GM21423 (cell line): ENCODE measurements at regions not wholly inside any gene's neighbourhood (a gene's known extent, or its start where the extent isn't known, plus 50 kb on each side); places are given as distances from the start of the nearest gene placed in this dataset.

ENCODE experiments used
- ATAC-seq: cut with Tn5 transposase; IDR thresholded peaks from one replicate; pipeline ENCODE4 v1.9.1; 2021; ENCODE audit warnings: mild to moderate bottlenecking, moderate library complexity; ENCODE audit not compliant: unreplicated experiment

DNA sequence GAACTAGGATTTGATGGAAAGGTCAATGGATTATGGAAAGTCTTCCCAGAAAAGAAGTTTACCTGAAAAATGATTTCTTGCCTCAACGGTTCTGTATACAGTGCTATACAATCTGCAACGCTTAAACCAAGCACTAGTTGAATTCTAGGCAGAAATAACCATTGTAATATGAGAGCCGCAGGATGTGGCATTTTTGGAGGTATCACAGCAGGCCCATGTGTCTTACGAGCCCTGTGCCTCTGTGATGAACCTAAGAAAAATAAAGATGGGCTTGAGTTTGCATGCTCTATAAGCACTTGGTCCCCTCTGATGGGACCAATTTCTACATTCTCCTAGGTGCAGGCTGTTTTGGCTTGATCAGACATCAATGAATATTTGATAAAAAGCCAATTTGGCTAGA, 78.7 kb upstream of the RFC3 start:
- no peak for ATAC-seq

- no peak for ATAC-seq
These were observed 77.8 kb upstream of the RFC3 start for GRCh38 chr13:33740134-33740538.

GRCh38 chr13:33742321-33742720, 75.6 kb upstream of the RFC3 start:
- ATAC-seq, result no peak

GRCh38 chr13:33743438-33744368, 74.2 kb upstream of the RFC3 start:
- ATAC-seq, result peak; percentile 80

DNA sequence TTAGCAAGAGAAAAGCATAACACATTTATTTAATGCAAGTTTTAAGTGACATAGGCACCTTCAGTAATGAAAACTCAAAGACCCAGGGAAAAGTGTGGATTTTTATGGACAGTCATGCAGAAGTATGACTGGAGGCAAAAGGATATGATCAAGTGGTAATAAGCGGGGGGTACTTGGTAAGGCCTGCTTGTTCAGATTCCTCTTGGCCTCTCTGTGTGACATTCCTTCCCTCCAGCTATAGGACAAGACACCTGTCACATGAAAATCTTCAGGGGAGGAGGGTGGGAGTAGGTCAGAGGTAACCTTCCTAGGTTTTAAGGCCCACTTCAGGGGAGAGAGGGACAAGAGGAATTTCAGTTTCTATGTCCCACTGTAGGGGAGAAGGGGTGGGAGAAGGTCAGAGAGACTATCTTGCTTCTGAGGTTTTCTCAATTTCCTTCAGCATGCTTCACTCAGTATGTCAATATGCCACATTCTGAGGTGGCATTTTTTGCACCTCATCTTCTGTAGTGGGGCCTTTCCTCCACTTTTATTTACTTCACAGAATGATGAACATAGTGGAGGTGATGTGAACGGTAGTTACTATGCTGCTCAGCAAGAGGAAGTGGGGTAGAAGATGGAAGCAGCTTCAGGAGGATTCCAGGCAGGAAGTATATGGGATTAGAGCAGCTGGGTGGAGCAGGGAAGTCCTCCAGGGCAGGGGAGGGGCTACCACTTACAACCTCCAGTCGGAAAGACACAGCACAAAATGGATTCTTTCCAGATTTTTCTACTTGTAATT, 73.2 kb upstream of the RFC3 start:
- no peak for ATAC-seq

DNA sequence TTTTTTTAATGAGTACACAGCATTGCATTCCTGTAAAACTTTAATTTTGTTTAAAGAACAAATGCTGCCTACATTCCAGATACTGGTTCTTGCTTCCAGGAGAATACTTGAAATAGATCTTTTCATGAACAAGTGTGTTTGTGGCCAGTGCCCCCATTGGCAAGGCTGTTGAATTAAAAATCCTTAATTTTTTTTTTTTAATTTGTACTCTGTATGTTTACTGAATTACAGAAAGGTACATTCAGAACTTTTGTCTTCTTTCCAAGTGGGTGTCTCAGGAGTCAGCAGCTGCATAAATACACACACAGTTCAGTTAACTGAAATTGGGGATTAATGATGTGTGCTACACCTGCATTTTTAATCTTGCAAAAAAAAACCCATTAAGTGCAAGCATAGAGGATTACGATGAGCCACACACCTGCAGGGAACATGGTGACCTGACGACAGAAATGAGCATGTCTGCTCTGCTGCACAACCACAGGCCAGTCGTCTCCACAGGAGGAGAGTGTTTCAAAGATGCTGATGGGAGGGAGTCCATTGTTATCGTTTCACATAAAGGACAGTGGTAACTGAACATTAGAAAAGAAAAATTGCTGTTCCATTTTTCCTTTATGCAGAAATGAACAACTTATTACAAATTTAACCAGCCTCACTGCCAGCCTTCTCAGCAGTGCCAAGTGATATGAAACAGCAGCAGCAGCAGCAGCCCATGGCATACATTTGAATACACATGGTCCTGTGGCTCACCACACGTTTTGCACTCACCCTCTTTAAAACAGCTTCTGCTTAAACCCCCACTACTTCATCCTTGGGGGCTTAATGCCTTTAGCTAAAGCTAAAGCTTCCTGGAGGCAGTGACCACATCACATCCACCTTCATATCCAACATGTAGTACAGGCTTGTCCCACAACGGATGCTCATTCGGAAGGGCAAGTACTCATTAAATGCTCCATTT, 72.3 kb upstream of the RFC3 start:
- ATAC-seq, result peak; percentile 53

DNA sequence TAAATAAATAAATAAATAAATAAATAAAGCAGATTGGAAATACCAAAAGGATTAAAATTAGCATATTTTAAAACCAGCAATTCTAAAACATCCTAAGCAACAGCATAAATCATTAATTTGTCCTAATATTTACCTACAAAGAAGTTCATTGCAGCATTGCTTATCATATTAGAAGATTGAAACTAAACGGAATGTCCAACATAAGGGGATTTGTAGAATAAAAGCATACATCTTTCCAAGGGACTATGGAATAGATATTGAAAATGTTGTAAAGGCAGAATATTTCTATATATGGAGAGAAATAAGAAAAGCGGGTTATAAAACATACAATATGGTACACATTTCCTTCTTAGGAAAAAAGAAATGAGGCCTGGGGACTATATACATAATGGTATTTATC, 71.1 kb upstream of the RFC3 start:
- no peak for ATAC-seq

DNA sequence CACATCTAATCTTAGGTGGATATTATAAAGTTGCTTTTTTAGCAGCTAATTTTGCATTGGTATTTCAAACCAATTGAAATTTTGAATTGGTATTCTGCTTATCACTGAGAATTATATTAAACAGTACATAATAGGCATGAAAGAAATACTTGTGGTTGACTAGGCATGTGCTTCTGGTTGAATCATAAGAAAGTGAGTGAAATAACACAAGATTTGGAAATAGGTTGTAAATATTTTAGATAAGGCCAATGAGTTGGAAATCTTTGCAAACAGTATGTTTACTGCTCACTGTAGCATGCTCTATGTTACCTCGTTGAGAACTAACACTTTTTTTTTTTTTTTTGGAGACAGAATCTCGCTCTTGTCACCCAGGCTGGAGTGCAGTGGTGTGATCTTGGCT, 66.8 kb upstream of the RFC3 start:
- ATAC-seq, result no peak

DNA sequence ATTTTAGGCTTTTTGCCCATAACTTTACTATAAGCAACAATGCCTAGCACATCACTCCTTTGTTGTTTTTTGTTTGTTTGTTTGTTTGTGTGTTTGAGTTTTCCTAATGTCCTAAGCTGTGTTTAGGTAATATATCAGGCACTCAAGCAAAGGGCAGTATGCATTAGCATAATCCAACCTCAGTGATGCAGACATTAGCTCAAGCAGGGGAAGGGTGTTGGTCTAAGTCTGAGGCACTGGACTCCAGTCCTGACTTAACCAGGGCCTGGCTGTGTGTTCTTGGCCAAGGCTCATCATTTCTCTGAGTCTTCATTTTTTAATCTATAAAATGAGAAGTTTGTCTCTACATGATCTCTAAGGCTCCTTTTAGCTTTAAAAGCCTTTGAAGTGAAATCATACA, 65.9 kb upstream of the RFC3 start:
- no peak for ATAC-seq

DNA sequence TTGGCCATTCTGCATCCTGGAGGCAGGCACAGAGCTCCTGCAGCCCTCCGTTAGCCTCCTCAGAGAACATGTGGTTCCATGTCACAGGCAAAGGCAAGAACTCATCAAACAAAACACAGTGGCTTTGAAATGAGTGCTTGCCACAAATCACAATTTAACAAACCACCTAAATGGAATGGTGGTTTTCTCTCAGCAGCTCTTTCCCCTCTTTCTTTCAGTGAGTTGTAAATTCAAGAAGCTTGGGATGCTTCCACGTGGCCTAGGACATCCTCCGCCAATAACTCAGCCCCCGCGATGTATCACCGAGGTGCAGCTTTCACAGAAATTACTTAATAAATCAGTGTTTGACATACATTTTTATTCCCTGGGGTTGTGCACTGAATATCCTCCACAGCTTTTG, 65.4 kb upstream of the RFC3 start:
- no peak for ATAC-seq

GRCh38 chr13:33756929-33757328, 61.0 kb upstream of the RFC3 start:
- no peak for ATAC-seq

DNA sequence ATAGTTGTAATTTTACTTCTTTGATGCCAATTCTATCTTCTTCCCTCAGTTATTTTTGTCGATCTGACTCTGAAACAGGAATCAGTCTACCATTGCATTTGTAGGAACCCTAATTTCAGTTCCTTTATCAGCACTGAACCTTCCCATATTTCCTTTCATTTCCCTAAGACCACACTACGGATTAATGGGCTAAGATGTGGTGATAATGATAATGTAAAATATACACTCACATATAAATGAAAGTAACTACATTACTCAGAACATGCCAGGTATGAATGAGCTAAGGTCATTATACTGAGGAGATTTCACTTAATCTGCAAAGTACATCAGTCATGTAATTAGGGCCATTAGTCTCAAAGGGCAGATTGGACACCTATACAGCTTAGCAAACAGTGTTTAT, 60.2 kb upstream of the RFC3 start:
- peak; percentile 66 for ATAC-seq

- peak; percentile 53 for ATAC-seq
These were observed 59.8 kb upstream of the RFC3 start for GRCh38 chr13:33758113-33758512.

- no peak for ATAC-seq
These were observed 56.2 kb upstream of the RFC3 start for GRCh38 chr13:33761740-33762139.

- no peak for ATAC-seq
These were observed 54.9 kb upstream of the RFC3 start for GRCh38 chr13:33763021-33763420.

GRCh38 chr13:33764716-33765115, 53.2 kb upstream of the RFC3 start:
- no peak for ATAC-seq

DNA sequence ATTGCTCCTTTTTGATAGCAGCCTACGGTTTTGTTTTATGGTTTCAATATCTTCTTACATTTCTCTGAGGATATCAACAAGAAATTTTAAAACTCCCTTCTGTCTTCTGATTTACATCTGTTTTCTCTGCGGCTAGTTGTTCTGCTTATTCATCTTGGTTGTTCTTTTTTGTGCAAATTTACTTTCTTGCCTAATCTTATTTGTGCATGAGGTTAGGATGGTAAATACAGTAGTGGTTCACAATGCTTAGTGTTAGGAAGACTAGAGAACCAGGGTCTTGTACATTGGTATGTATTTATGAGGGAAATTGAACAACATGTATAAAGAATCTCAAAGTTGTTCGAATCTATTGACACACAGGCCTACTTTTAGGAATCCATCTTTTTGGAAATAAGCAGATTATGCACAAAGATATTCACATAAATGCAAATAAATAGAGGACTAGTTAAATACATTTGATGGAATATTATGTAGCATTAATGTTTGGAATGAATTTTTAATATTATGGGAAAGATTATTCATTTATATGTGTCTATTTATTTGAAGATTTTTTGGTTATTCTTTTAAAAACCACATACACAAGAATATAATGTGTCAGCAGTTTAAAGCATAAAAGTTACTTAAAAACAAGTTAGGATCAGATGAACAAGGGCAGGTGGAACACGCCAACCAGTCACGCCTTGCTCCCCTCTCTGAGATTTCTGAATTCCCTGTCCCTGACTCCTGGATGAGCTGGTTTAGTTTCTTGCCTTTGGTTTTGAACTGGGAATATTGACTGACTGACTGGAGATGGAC, 51.4 kb upstream of the RFC3 start:
- ATAC-seq, result no peak

DNA sequence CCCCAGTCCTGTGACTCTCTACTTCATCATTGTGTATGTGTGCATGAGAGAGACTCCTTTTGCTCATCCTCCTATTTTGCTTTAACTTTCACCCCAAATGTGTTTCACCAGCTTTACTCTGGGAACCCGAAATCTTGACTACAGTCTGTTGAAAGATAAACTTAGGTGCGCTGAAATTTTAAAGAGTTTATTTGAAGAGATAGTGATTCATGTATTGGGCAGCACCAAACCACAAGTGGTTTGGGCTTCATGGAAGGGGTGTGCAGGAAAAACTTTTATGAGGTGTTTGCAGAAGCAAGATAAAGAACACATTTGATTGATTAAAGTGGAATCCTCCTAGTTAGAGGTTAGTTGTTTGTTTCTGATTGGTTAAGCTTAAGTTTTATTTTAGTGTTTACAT, 50.8 kb upstream of the RFC3 start:
- ATAC-seq, result no peak
